ENCODE measurements at regions not wholly inside any gene's neighbourhood (a gene's known extent, or its start where the extent isn't known, plus 50 kb on each side); places are given as distances from the start of the nearest gene placed in this dataset.

DNA sequence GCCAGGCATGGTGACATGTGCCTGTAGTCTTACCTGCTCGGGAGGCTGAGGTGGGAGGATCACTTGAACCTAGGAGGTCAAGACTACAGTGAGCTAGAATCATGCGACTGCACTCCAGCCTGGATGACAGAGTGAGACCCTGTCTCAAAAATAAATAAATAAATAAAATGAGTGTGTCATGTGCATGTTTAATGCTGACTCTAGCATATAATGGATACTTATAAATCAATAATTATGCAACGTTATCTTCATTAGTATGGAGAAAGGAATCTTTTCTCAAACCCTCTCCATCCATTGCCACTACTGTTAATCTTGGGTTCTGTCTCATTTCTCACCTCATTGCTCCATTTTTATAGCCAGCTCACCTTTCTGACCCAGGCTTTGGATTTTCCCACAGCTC lies 189.5 kb upstream of the RPL34 start:
- TF ChIP-seq POLR2AphosphoS5 (IDR thresholded peaks at IDR 0.05) (no peak), POLR2A (IDR thresholded peaks at IDR 0.05) (no peak)
- TF ChIP-seq, protein P1, sequence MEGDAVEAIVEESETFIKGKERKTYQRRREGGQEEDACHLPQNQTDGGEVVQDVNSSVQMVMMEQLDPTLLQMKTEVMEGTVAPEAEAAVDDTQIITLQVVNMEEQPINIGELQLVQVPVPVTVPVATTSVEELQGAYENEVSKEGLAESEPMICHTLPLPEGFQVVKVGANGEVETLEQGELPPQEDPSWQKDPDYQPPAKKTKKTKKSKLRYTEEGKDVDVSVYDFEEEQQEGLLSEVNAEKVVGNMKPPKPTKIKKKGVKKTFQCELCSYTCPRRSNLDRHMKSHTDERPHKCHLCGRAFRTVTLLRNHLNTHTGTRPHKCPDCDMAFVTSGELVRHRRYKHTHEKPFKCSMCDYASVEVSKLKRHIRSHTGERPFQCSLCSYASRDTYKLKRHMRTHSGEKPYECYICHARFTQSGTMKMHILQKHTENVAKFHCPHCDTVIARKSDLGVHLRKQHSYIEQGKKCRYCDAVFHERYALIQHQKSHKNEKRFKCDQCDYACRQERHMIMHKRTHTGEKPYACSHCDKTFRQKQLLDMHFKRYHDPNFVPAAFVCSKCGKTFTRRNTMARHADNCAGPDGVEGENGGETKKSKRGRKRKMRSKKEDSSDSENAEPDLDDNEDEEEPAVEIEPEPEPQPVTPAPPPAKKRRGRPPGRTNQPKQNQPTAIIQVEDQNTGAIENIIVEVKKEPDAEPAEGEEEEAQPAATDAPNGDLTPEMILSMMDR (IDR thresholded peaks at IDR 0.05 in 8 of 11, conservative IDR thresholded peaks at IDR 0.05 in 3 of 11) = no peak
